ENCODE measurements at regions not wholly inside any gene's neighbourhood (a gene's known extent, or its start where the extent isn't known, plus 50 kb on each side); places are given as distances from the start of the nearest gene placed in this dataset. TPM values are rescaled to one million over a fixed set of nuclear protein-coding genes. Genes with fewer than 3 reads are reported as not detected.
"Not testable (repeated sequence)": the region's sequence is repeated elsewhere in the genome, so short reads cannot be mapped to it uniquely, and the experiment has no call there.

DNA sequence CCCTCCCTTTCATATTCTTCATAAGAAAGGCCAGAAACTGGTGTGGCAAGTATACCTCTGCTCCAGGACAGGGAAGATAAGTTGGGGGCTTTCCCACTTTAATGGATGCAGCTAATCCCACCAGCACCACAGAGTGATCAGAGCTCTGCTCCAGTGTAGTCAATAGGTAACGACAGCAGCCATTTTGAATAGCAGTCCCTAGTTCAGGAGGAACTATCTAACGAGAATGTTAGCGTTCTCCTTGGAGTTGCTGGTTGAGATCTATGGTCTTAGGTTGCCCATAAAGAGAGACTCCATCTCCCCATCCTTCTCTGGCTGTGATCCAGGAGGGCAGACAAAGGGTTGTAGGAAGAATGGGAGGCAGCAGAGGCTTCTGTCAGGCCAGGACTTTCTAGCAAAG, 64.0 kb upstream of the CCDC90B start:
- Histone ChIP-seq H2AFZ (ENCODE audit: low read length) (no peak overlapping the region), H3K27ac (ENCODE audit: low read depth, low read length) (no peak overlapping the region), H3K9me3 (ENCODE audit: low read depth, low read length) (no peaks in the 10 kb centered on the region), H3K36me3 (ENCODE audit: insufficient read depth, low read length) (no peaks in the 10 kb centered on the region), H3K4me2 (ENCODE audit: insufficient read depth, low read length) (no peak overlapping the region), H3K4me3 (ENCODE audit: insufficient read depth, low read length) (no peak overlapping the region), H3K4me1 (ENCODE audit: insufficient read depth, low read length) (no peaks in the 10 kb centered on the region), H4K20me1 (ENCODE audit: insufficient read depth, low read length) (no peaks in the 10 kb centered on the region), H3K79me2 (ENCODE audit: insufficient read depth, low read length) (no peaks in the 10 kb centered on the region), H3K27me3 (ENCODE audit: insufficient read depth, low read length) (no peaks in the 10 kb centered on the region)
- DNase-seq (ENCODE audit: insufficient read length, low spot score, missing footprints) = no peak
- TF ChIP-seq, protein P1, sequence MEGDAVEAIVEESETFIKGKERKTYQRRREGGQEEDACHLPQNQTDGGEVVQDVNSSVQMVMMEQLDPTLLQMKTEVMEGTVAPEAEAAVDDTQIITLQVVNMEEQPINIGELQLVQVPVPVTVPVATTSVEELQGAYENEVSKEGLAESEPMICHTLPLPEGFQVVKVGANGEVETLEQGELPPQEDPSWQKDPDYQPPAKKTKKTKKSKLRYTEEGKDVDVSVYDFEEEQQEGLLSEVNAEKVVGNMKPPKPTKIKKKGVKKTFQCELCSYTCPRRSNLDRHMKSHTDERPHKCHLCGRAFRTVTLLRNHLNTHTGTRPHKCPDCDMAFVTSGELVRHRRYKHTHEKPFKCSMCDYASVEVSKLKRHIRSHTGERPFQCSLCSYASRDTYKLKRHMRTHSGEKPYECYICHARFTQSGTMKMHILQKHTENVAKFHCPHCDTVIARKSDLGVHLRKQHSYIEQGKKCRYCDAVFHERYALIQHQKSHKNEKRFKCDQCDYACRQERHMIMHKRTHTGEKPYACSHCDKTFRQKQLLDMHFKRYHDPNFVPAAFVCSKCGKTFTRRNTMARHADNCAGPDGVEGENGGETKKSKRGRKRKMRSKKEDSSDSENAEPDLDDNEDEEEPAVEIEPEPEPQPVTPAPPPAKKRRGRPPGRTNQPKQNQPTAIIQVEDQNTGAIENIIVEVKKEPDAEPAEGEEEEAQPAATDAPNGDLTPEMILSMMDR (IDR thresholded peaks at IDR 0.05; ENCODE audit: extremely low read depth, low read depth, low read length) = no peak

DNA sequence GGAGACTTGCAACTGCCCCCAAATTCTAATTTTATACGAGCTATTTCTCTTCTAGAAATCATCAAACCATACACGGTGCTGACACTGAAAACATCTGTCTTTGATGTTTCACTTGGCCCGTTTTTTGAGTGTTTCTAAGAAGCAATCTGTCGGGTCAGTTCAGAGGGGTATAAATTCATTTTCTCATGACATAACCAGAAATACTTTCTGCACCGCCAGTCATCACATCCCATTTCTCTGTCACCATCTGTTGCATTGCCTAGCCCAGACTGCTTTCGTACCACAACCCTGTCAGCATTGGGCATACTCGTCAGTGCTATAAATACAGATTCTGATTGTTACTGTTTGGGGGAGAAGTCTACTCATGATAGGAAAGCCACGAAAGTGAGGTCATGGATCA, 63.1 kb upstream of the CCDC90B start:
- TF ChIP-seq, protein P1 (IDR thresholded peaks at IDR 0.05; ENCODE audit: extremely low read depth, low read depth, low read length) = no peak
- Histone ChIP-seq H3K27ac (ENCODE audit: low read depth, low read length) (no peak overlapping the region), H3K9me3 (ENCODE audit: low read depth, low read length) (no peaks in the 10 kb centered on the region), H3K36me3 (ENCODE audit: insufficient read depth, low read length) (no peaks in the 10 kb centered on the region), H3K79me2 (ENCODE audit: insufficient read depth, low read length) (no peaks in the 10 kb centered on the region), H3K4me2 (ENCODE audit: insufficient read depth, low read length) (no peak overlapping the region), H3K4me3 (ENCODE audit: insufficient read depth, low read length) (no peak overlapping the region), H2AFZ (ENCODE audit: low read length) (no peak overlapping the region), H4K20me1 (ENCODE audit: insufficient read depth, low read length) (no peaks in the 10 kb centered on the region), H3K27me3 (ENCODE audit: insufficient read depth, low read length) (no peaks in the 10 kb centered on the region), H3K4me1 (ENCODE audit: insufficient read depth, low read length) (no peaks in the 10 kb centered on the region)
- no peak for DNase-seq (ENCODE audit: insufficient read length, low spot score, missing footprints)

DNA sequence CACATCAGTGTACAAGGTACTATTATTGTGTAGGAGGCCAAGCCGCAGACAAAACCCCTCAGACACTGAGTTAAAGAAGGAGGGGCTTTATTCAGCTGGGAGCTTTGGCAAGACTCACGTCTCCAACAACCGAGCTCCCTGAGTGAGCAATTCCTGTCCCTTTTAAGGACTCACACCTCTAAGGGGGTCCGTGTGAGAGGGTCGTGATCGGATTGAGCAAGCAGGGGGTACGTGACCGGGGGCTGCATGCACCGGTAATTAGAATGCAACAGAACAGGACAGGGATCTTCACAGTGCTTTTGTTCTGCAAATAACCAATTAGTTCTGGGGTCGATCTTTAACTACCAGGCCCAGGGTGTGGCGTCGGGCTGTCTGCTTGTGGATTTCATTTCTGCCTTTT, 60.5 kb upstream of the CCDC90B start:
- H3K36me3 ChIP-seq (ENCODE audit: insufficient read depth, low read length); DNase-seq (ENCODE audit: insufficient read length, low spot score, missing footprints); H3K4me2 ChIP-seq (ENCODE audit: insufficient read depth, low read length); H3K4me1 ChIP-seq (ENCODE audit: insufficient read depth, low read length); H2AFZ ChIP-seq (ENCODE audit: low read length); H3K27me3 ChIP-seq (ENCODE audit: insufficient read depth, low read length); H3K79me2 ChIP-seq (ENCODE audit: insufficient read depth, low read length); H3K9me3 ChIP-seq (ENCODE audit: low read depth, low read length); H4K20me1 ChIP-seq (ENCODE audit: insufficient read depth, low read length); H3K4me3 ChIP-seq (ENCODE audit: insufficient read depth, low read length); H3K27ac ChIP-seq (ENCODE audit: low read depth, low read length): not testable (repeated sequence)

DNA sequence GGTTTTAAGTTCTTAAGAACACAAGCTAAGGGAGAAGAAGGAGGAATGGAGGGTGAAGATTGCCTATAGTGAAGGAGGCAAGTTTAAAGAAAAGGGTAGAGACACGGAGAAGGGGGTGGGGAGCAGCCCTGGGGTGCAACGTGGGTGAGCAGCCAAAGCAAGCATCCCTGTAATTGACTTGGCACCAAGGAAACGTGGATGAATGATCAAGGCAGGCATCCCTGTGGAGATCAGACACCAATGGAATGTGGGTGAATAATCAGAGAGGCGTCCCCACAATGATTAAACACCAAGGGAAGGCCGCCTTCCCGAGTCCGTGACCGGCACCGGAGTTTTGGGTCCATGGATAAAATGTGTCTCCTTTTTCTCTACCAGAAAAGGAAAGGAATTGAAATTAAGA, 58.4 kb upstream of the CCDC90B start:
- H4K20me1 ChIP-seq (ENCODE audit: insufficient read depth, low read length); H2AFZ ChIP-seq (ENCODE audit: low read length); H3K27me3 ChIP-seq (ENCODE audit: insufficient read depth, low read length); H3K4me2 ChIP-seq (ENCODE audit: insufficient read depth, low read length); DNase-seq (ENCODE audit: insufficient read length, low spot score, missing footprints); H3K36me3 ChIP-seq (ENCODE audit: insufficient read depth, low read length); H3K4me3 ChIP-seq (ENCODE audit: insufficient read depth, low read length); H3K4me1 ChIP-seq (ENCODE audit: insufficient read depth, low read length); H3K9me3 ChIP-seq (ENCODE audit: low read depth, low read length); H3K79me2 ChIP-seq (ENCODE audit: insufficient read depth, low read length); H3K27ac ChIP-seq (ENCODE audit: low read depth, low read length): not testable (repeated sequence)

DNA sequence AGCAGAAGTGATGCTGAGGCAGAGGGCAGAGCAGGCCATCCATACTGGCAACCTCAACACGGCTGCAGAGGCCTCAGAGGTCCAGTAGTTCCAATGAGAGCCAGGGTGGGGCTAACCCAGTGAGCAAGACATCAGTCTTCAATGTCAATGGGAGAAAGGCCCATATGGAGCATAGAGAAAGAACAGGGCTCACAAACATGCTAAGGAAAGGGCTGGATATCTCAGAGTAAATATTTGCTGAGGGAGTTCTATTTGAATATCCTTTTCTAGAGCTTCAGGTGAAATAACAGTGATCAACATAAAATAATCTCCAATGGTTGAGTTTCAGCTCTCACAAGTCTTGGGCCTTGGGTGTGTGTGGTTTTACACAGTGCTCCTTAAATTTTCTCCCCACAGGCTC, 50.8 kb upstream of the CCDC90B start:
- no peaks in the 10 kb centered on the region for H3K27me3 ChIP-seq (ENCODE audit: insufficient read depth, low read length)
- H3K36me3 ChIP-seq (ENCODE audit: insufficient read depth, low read length) = no peaks in the 10 kb centered on the region
- TF ChIP-seq, protein P1 (IDR thresholded peaks at IDR 0.05; ENCODE audit: extremely low read depth, low read depth, low read length) = no peak
- H3K27ac ChIP-seq (ENCODE audit: low read depth, low read length) = no peak overlapping the region
- no peaks in the 10 kb centered on the region for H3K9me3 ChIP-seq (ENCODE audit: low read depth, low read length)
- no peak for DNase-seq (ENCODE audit: insufficient read length, low spot score, missing footprints)
- no peak overlapping the region for H3K4me3 ChIP-seq (ENCODE audit: insufficient read depth, low read length)
- H4K20me1 ChIP-seq (ENCODE audit: insufficient read depth, low read length) = no peaks in the 10 kb centered on the region
- H3K4me1 ChIP-seq (ENCODE audit: insufficient read depth, low read length) = no peaks in the 10 kb centered on the region
- H3K4me2 ChIP-seq (ENCODE audit: insufficient read depth, low read length) = no peak overlapping the region
- H2AFZ ChIP-seq (ENCODE audit: low read length) = no peak overlapping the region
- no peaks in the 10 kb centered on the region for H3K79me2 ChIP-seq (ENCODE audit: insufficient read depth, low read length)

Small RNA genes lying in the stretch of these regions (small RNA-seq; reads per million reads assigned to genes)
- gene RF01974 = not detected

Data from osteoblast (primary cell).